Ishikawa (cell line): ENCODE measurements at regions not wholly inside any gene's neighbourhood (a gene's known extent, or its start where the extent isn't known, plus 50 kb on each side); places are given as distances from the start of the nearest gene placed in this dataset.

Experiments
- CEBPB ChIP-seq: IDR thresholded peaks from 2 replicates; pipeline ENCODE4 v1.6.1; 2012
- NFIC ChIP-seq: IDR thresholded peaks from 2 replicates; pipeline ENCODE4 v1.6.1; 2012
- RAD21 ChIP-seq: IDR thresholded peaks from 2 replicates; pipeline ENCODE4 v1.6.1; 2012; ENCODE audit warnings: low read depth
- TF ChIP-seq, protein P1 (sequence below): IDR thresholded peaks from 2 replicates; pipeline ENCODE4 v1.6.1; 2012; ENCODE audit warnings: low read depth, mild to moderate bottlenecking

DNA sequence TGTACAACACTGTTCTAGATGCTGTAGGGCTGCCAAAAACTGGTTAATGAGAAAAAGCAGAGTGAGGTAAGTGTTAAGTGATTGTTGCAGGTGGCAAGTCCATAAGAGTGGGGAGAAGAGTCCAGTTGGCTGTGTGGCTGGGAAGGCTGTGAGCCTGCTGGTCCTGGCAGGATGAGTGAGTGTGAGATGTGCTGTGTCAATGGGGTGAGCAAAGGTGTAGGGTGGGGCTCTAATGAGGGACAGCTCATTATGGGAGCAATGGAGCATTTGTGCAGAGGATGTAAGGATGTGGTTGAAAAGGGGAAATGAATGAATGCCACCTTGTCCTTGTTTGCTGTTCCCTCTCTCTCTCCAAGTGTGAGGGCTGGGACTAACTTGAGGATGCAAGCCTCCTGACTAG is 145.3 kb upstream of the ROPN1 start:
- TF ChIP-seq RAD21: no peak
- TF ChIP-seq, protein P1, sequence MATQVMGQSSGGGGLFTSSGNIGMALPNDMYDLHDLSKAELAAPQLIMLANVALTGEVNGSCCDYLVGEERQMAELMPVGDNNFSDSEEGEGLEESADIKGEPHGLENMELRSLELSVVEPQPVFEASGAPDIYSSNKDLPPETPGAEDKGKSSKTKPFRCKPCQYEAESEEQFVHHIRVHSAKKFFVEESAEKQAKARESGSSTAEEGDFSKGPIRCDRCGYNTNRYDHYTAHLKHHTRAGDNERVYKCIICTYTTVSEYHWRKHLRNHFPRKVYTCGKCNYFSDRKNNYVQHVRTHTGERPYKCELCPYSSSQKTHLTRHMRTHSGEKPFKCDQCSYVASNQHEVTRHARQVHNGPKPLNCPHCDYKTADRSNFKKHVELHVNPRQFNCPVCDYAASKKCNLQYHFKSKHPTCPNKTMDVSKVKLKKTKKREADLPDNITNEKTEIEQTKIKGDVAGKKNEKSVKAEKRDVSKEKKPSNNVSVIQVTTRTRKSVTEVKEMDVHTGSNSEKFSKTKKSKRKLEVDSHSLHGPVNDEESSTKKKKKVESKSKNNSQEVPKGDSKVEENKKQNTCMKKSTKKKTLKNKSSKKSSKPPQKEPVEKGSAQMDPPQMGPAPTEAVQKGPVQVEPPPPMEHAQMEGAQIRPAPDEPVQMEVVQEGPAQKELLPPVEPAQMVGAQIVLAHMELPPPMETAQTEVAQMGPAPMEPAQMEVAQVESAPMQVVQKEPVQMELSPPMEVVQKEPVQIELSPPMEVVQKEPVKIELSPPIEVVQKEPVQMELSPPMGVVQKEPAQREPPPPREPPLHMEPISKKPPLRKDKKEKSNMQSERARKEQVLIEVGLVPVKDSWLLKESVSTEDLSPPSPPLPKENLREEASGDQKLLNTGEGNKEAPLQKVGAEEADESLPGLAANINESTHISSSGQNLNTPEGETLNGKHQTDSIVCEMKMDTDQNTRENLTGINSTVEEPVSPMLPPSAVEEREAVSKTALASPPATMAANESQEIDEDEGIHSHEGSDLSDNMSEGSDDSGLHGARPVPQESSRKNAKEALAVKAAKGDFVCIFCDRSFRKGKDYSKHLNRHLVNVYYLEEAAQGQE: no peak
- no peak for TF ChIP-seq CEBPB
- TF ChIP-seq NFIC: no peak
